ENCODE measurements at regions not wholly inside any gene's neighbourhood (a gene's known extent, or its start where the extent isn't known, plus 50 kb on each side); places are given as distances from the start of the nearest gene placed in this dataset.

GRCh38 chr14:97543221-97543620, 746.0 kb downstream of the VRK1 start:
- Histone ChIP-seq H3K9me1 (replicated peaks; ENCODE audit: control insufficient read depth, extremely low read depth, insufficient read depth, low read length) (no peaks in the 10 kb centered on the region), H3K9me3 (replicated peaks; ENCODE audit: control insufficient read depth, insufficient read depth, low read length) (peaks cover 8% of the 10 kb centered on the region), H3K27me3 (ENCODE audit: control insufficient read depth in 2 of 2, insufficient read depth in 2 of 2, low read length in 2 of 2) (no peaks in the 10 kb centered on the region), H3K4me1 (ENCODE audit: control insufficient read depth, extremely low read depth, insufficient read depth, low read length) (no peaks in the 10 kb centered on the region), H2AFZ (ENCODE audit: low read depth, low read length) (no peak overlapping the region), H3K9ac (replicated peaks; ENCODE audit: extremely low read depth, insufficient read depth, low read length) (no peak overlapping the region), H4K20me1 (replicated peaks; ENCODE audit: control insufficient read depth, extremely low read depth, insufficient read depth, low read length) (no peaks in the 10 kb centered on the region), H3K4me3 (replicated peaks in 1 of 3; ENCODE audit: insufficient read depth in 1 of 3, low read depth in 1 of 3, low read length in 3 of 3) (no peak overlapping the region), H3K27ac (ENCODE audit: insufficient read depth, low read depth, low read length) (no peak overlapping the region), H3K4me2 (ENCODE audit: insufficient read depth, low read length) (no peak overlapping the region), H3K36me3 (ENCODE audit: control insufficient read depth in 2 of 2, extremely low read depth in 1 of 2, insufficient read depth in 2 of 2, low read length in 2 of 2) (no peaks in the 10 kb centered on the region), H3K79me2 (ENCODE audit: control insufficient read depth, insufficient read depth, low read length) (no peaks in the 10 kb centered on the region)
- no peak for FAIRE-seq
- ChIA-PET CTCF (no interaction called here), POLR2A (no interaction called here)
- intact Hi-C loops (cut with micrococcal nuclease) = no loop called here
- dilution Hi-C loops (cut with MboI; ENCODE audit: extremely low pct_ligation_motif_present, low sequenced_read_pairs) = no loop called here
- BruUV-seq (replicated peaks) = no TSS peak
- DNase-seq (ENCODE audit: low read depth, low spot score) = no peak
- TF ChIP-seq JUN (IDR thresholded peaks at IDR 0.05; ENCODE audit: borderline replicate concordance, insufficient read depth, insufficient read length, low read depth) (no peak), GATA2 (IDR thresholded peaks at IDR 0.05; ENCODE audit: insufficient read depth, insufficient read length, low read depth, low read length) (no peak), MAX (IDR thresholded peaks at IDR 0.05; ENCODE audit: insufficient read depth, insufficient read length) (no peak), CTCF (IDR thresholded peaks at IDR 0.05; ENCODE audit: extremely low read depth in 1 of 2, insufficient read depth in 1 of 2, low read depth in 1 of 2, low read length in 2 of 2) (no peak), EZH2 (IDR thresholded peaks at IDR 0.05; ENCODE audit: borderline replicate concordance, low read depth, low read length, severe bottlenecking) (no peak), POLR2AphosphoS5 (IDR thresholded peaks at IDR 0.05; ENCODE audit: insufficient read depth, low read depth, low read length) (no peak), MYC (IDR thresholded peaks at IDR 0.05; ENCODE audit: low read depth, low read length) (no peak)
